ENCODE measurements at regions not wholly inside any gene's neighbourhood (a gene's known extent, or its start where the extent isn't known, plus 50 kb on each side); places are given as distances from the start of the nearest gene placed in this dataset.

DNA sequence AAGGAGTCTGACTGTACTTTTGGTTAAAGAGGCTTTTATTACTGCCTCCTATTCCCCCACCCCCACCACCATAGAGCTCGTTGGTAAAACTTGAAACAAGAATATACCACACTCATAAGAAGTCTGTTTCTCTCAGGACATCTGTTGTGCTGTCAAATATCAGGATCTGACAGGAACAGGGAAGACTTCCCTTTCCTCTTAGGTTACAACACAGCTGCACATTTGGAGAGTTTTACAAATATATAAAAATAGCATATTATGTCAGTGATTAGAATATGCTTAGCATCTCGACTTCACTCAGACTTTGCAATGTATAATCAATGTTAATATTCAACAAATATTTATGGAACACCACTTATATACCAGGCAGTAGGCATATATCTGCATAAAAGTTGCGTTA is 439.6 kb upstream of the REG3G start:
- H3K4me1 ChIP-seq (ENCODE audit: insufficient read depth, low read length, severe bottlenecking): no peaks in the 10 kb centered on the region
- H3K9ac ChIP-seq (ENCODE audit: low read length): no peak overlapping the region
- no peaks in the 10 kb centered on the region for H3K27me3 ChIP-seq (ENCODE audit: insufficient read depth, low read length)
- TF ChIP-seq, protein P1, sequence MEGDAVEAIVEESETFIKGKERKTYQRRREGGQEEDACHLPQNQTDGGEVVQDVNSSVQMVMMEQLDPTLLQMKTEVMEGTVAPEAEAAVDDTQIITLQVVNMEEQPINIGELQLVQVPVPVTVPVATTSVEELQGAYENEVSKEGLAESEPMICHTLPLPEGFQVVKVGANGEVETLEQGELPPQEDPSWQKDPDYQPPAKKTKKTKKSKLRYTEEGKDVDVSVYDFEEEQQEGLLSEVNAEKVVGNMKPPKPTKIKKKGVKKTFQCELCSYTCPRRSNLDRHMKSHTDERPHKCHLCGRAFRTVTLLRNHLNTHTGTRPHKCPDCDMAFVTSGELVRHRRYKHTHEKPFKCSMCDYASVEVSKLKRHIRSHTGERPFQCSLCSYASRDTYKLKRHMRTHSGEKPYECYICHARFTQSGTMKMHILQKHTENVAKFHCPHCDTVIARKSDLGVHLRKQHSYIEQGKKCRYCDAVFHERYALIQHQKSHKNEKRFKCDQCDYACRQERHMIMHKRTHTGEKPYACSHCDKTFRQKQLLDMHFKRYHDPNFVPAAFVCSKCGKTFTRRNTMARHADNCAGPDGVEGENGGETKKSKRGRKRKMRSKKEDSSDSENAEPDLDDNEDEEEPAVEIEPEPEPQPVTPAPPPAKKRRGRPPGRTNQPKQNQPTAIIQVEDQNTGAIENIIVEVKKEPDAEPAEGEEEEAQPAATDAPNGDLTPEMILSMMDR (IDR thresholded peaks at IDR 0.05; ENCODE audit: low read length): no peak
- no peak for TF ChIP-seq EZH2 (IDR thresholded peaks at IDR 0.05; ENCODE audit: borderline replicate concordance, low read length)
- no peak overlapping the region for H2AFZ ChIP-seq (ENCODE audit: low read length)
- H3K79me2 ChIP-seq (ENCODE audit: insufficient read depth, low read length): no peaks in the 10 kb centered on the region
- no peak overlapping the region for H3K4me2 ChIP-seq (ENCODE audit: low read length)
- H3K9me2 ChIP-seq (ENCODE audit: low read depth, low read length): no peaks in the 10 kb centered on the region
- H3F3A ChIP-seq (ENCODE audit: insufficient read depth, low read length): no peaks in the 10 kb centered on the region
- no peak overlapping the region for H3K27ac ChIP-seq (ENCODE audit: low read depth, low read length, poor library complexity, severe bottlenecking)
- H3K4me3 ChIP-seq (ENCODE audit: low read depth, low read length, poor library complexity, severe bottlenecking): no peak overlapping the region
- H3K9me3 ChIP-seq (ENCODE audit: low read length): no peaks in the 10 kb centered on the region
- no peaks in the 10 kb centered on the region for H4K20me1 ChIP-seq (ENCODE audit: insufficient read depth, low read length)
- H3K36me3 ChIP-seq (ENCODE audit: insufficient read depth, low read length): no peaks in the 10 kb centered on the region

DNA sequence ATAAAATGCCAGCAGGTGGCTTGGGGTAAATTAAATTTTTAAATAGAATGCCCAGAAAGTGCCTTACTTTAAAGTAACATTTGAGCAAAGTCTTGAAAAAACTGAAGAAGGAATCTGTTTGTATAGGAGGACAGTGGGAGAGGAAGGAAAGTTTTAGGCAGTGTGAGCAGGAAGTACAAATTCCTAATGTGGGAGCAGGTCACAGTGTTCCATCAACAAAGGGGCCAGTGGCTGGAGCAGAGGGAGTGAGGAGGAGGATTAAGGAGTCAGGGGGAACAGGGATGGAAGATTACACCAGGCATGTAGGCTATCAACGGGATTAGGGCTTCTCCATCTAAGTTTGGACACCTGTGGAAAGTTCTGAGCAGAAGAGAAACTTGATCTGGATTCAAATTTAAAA is 439.2 kb upstream of the REG3G start:
- H3K4me2 ChIP-seq (ENCODE audit: low read length): no peak overlapping the region
- no peak for TF ChIP-seq EZH2 (IDR thresholded peaks at IDR 0.05; ENCODE audit: borderline replicate concordance, low read length)
- TF ChIP-seq, protein P1 (IDR thresholded peaks at IDR 0.05; ENCODE audit: low read length): no peak

DNA sequence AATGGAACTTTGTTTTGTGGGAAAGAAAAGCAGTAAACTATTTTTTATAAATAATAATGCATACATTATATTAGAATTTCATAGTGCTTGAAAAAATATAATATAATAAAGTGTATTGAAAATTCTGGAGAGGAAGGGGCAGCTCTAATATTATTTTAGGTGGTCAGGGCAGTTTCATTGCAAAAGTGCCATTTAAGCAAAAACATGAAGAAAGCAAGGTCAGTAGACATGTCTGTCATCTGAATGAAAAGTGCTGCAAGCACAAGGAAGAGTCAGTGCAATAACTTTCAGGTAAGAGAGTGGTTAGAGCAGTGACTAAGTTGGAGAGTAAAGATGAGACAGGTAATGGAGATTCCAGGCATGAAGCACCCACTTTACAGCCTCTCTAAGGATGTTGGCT is 435.6 kb upstream of the REG3G start:
- no peak overlapping the region for H2AFZ ChIP-seq (ENCODE audit: low read length)
- H3K9ac ChIP-seq (ENCODE audit: low read length): no peak overlapping the region
- no peaks in the 10 kb centered on the region for H4K20me1 ChIP-seq (ENCODE audit: insufficient read depth, low read length)
- no peak overlapping the region for H3K27ac ChIP-seq (ENCODE audit: low read depth, low read length, poor library complexity, severe bottlenecking)
- H3K27me3 ChIP-seq (ENCODE audit: insufficient read depth, low read length): no peaks in the 10 kb centered on the region
- H3K4me1 ChIP-seq (ENCODE audit: insufficient read depth, low read length, severe bottlenecking): no peaks in the 10 kb centered on the region
- no peak overlapping the region for H3K4me2 ChIP-seq (ENCODE audit: low read length)
- H3K79me2 ChIP-seq (ENCODE audit: insufficient read depth, low read length): no peaks in the 10 kb centered on the region
- H3K4me3 ChIP-seq (ENCODE audit: low read depth, low read length, poor library complexity, severe bottlenecking): no peak overlapping the region
- H3K9me2 ChIP-seq (ENCODE audit: low read depth, low read length): no peaks in the 10 kb centered on the region
- TF ChIP-seq, protein P1 (IDR thresholded peaks at IDR 0.05; ENCODE audit: low read length): no peak
- TF ChIP-seq EZH2 (IDR thresholded peaks at IDR 0.05; ENCODE audit: borderline replicate concordance, low read length): no peak
- no peaks in the 10 kb centered on the region for H3F3A ChIP-seq (ENCODE audit: insufficient read depth, low read length)
- H3K9me3 ChIP-seq (ENCODE audit: low read length): no peaks in the 10 kb centered on the region
- H3K36me3 ChIP-seq (ENCODE audit: insufficient read depth, low read length): no peaks in the 10 kb centered on the region

More for the DNA sequence above, 439.2 kb upstream of the REG3G start:
- H3K36me3 ChIP-seq (ENCODE audit: insufficient read depth, low read length): no peaks in the 10 kb centered on the region
- H3K9me2 ChIP-seq (ENCODE audit: low read depth, low read length): no peaks in the 10 kb centered on the region
- no peak overlapping the region for H3K9ac ChIP-seq (ENCODE audit: low read length)
- H3K27me3 ChIP-seq (ENCODE audit: insufficient read depth, low read length): no peaks in the 10 kb centered on the region
- H3K4me1 ChIP-seq (ENCODE audit: insufficient read depth, low read length, severe bottlenecking): no peaks in the 10 kb centered on the region
- H3K4me3 ChIP-seq (ENCODE audit: low read depth, low read length, poor library complexity, severe bottlenecking): no peak overlapping the region
- no peaks in the 10 kb centered on the region for H3F3A ChIP-seq (ENCODE audit: insufficient read depth, low read length)
- H3K27ac ChIP-seq (ENCODE audit: low read depth, low read length, poor library complexity, severe bottlenecking): no peak overlapping the region
- H3K79me2 ChIP-seq (ENCODE audit: insufficient read depth, low read length): no peaks in the 10 kb centered on the region
- no peaks in the 10 kb centered on the region for H3K9me3 ChIP-seq (ENCODE audit: low read length)
- no peaks in the 10 kb centered on the region for H4K20me1 ChIP-seq (ENCODE audit: insufficient read depth, low read length)
- no peak overlapping the region for H2AFZ ChIP-seq (ENCODE audit: low read length)

Measured in OCI-LY1 (cell line).